ENCODE measurements at regions not wholly inside any gene's neighbourhood (a gene's known extent, or its start where the extent isn't known, plus 50 kb on each side); places are given as distances from the start of the nearest gene placed in this dataset.

DNA sequence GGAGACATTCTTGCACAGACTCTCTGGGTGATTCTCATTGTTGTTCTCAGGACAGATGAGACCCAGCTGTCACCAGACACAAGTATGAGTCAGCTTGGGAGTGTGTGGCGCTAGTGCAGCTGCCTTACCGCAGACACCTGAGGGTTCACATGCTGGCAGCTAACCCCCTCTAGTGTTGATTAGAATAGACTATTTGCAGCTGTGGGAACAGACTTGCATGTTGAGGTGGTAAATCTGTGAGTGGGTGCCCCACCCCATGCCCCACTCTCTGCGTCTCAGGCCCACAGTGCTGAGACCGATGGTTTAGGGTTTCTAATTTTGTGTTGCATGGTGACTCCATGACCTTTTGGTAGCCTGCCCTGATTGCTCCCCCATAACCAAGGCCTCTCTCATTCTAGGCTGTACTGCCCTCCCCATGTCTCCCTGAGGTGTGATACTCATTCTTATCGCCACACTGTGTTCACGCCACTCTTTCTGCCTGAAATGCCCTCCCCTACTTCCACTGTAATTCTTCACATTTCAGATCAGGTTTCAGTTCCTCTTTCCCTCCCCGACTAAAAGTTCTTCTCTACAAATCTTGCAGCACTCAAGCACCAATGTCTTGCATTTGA lies 73.7 kb upstream of the KIRREL3 start:
- Histone ChIP-seq H3K79me2 (ENCODE audit: control insufficient read depth, insufficient read depth, low read length) (no peaks in the 10 kb centered on the region), H3K4me3 (replicated peaks in 1 of 3; ENCODE audit: insufficient read depth in 1 of 3, low read depth in 1 of 3, low read length in 3 of 3) (no peak overlapping the region), H3K9ac (replicated peaks; ENCODE audit: extremely low read depth, insufficient read depth, low read length) (no peak overlapping the region), H3K4me1 (ENCODE audit: control insufficient read depth, extremely low read depth, insufficient read depth, low read length) (no peaks in the 10 kb centered on the region), H3K4me2 (ENCODE audit: insufficient read depth, low read length) (no peak overlapping the region), H4K20me1 (replicated peaks; ENCODE audit: control insufficient read depth, extremely low read depth, insufficient read depth, low read length) (no peaks in the 10 kb centered on the region), H3K9me1 (replicated peaks; ENCODE audit: control insufficient read depth, extremely low read depth, insufficient read depth, low read length) (no peaks in the 10 kb centered on the region), H3K9me3 (replicated peaks; ENCODE audit: control insufficient read depth, insufficient read depth, low read length) (peaks cover 1% of the 10 kb centered on the region), H2AFZ (ENCODE audit: low read depth, low read length) (no peak overlapping the region), H3K27me3 (ENCODE audit: control insufficient read depth in 2 of 2, insufficient read depth in 2 of 2, low read length in 2 of 2) (no peaks in the 10 kb centered on the region), H3K36me3 (ENCODE audit: control insufficient read depth in 2 of 2, extremely low read depth in 1 of 2, insufficient read depth in 2 of 2, low read length in 2 of 2) (no peaks in the 10 kb centered on the region), H3K27ac (ENCODE audit: insufficient read depth, low read depth, low read length) (no peak overlapping the region)
- no TSS peak for BruUV-seq (replicated peaks)
- intact Hi-C loops (cut with micrococcal nuclease) (no loop called here), dilution Hi-C loops (cut with MboI; ENCODE audit: extremely low pct_ligation_motif_present, low sequenced_read_pairs) (no loop called here)
- POLR2A ChIA-PET, result no interaction called here
- CTCF ChIA-PET, result no interaction called here
- DNase-seq (ENCODE audit: low read depth, low spot score) (no peak), FAIRE-seq (no peak)
- TF ChIP-seq, protein P1, sequence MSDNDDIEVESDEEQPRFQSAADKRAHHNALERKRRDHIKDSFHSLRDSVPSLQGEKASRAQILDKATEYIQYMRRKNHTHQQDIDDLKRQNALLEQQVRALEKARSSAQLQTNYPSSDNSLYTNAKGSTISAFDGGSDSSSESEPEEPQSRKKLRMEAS (IDR thresholded peaks at IDR 0.05; ENCODE audit: insufficient read depth, insufficient read length), result no peak
- TF ChIP-seq POLR2A (IDR thresholded peaks at IDR 0.05; ENCODE audit: low read depth, low read length) (no peak), GATA2 (IDR thresholded peaks at IDR 0.05; ENCODE audit: insufficient read depth, insufficient read length, low read depth, low read length) (no peak), EZH2 (IDR thresholded peaks at IDR 0.05; ENCODE audit: borderline replicate concordance, low read depth, low read length, severe bottlenecking) (no peak), JUN (IDR thresholded peaks at IDR 0.05; ENCODE audit: borderline replicate concordance, insufficient read depth, insufficient read length, low read depth) (no peak), MYC (IDR thresholded peaks at IDR 0.05; ENCODE audit: low read depth, low read length) (no peak), FOS (IDR thresholded peaks at IDR 0.05; ENCODE audit: borderline replicate concordance, insufficient read depth, low read length) (no peak)
- TF ChIP-seq, protein P2, sequence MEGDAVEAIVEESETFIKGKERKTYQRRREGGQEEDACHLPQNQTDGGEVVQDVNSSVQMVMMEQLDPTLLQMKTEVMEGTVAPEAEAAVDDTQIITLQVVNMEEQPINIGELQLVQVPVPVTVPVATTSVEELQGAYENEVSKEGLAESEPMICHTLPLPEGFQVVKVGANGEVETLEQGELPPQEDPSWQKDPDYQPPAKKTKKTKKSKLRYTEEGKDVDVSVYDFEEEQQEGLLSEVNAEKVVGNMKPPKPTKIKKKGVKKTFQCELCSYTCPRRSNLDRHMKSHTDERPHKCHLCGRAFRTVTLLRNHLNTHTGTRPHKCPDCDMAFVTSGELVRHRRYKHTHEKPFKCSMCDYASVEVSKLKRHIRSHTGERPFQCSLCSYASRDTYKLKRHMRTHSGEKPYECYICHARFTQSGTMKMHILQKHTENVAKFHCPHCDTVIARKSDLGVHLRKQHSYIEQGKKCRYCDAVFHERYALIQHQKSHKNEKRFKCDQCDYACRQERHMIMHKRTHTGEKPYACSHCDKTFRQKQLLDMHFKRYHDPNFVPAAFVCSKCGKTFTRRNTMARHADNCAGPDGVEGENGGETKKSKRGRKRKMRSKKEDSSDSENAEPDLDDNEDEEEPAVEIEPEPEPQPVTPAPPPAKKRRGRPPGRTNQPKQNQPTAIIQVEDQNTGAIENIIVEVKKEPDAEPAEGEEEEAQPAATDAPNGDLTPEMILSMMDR (IDR thresholded peaks at IDR 0.05; ENCODE audit: extremely low read depth in 1 of 2, insufficient read depth in 1 of 2, low read depth in 1 of 2, low read length in 2 of 2), result no peak

Measured in endothelial cell of umbilical vein (primary cell).